Duodenal mucosa (tissue), 2 donors: ENCODE measurements at regions not wholly inside any gene's neighbourhood (a gene's known extent, or its start where the extent isn't known, plus 50 kb on each side); places are given as distances from the start of the nearest gene placed in this dataset.

ENCODE experiments used
- H3K27ac ChIP-seq: one replicate; pipeline ENCODE4 v1.7.0; 2013; ENCODE audit warnings: low read depth, low read length
- H3K27me3 ChIP-seq, 2 donors: one replicate each; pipeline ENCODE4 v1.7.0; 2013; ENCODE audit warnings: low read length in 2 of 2, control low read depth in 1 of 2; ENCODE audit not compliant: insufficient read depth in 2 of 2, control insufficient read depth in 1 of 2
- H3K36me3 ChIP-seq, 2 donors: one replicate each; pipeline ENCODE4 v1.7.0; 2013; ENCODE audit warnings: low read length in 2 of 2, control low read depth in 1 of 2; ENCODE audit not compliant: insufficient read depth in 2 of 2, control insufficient read depth in 1 of 2
- H3K4me1 ChIP-seq, 2 donors: one replicate each; pipeline ENCODE4 v1.7.0; 2013; ENCODE audit warnings: low read length in 2 of 2, control low read depth in 1 of 2; ENCODE audit not compliant: insufficient read depth in 2 of 2, control insufficient read depth in 1 of 2
- H3K4me3 ChIP-seq, 2 donors: one replicate each; pipeline ENCODE4 v1.7.0; 2013; ENCODE audit warnings: low read length in 2 of 2, low read depth in 1 of 2
- H3K9ac ChIP-seq, 2 donors: one replicate each; pipeline ENCODE4 v1.7.0; 2013; ENCODE audit warnings: low read length in 2 of 2, low read depth in 1 of 2
- H3K9me3 ChIP-seq, 2 donors: one replicate each; pipeline ENCODE4 v1.7.0; 2013; ENCODE audit warnings: low read length in 2 of 2, control low read depth in 1 of 2; ENCODE audit not compliant: control insufficient read depth in 1 of 2

DNA sequence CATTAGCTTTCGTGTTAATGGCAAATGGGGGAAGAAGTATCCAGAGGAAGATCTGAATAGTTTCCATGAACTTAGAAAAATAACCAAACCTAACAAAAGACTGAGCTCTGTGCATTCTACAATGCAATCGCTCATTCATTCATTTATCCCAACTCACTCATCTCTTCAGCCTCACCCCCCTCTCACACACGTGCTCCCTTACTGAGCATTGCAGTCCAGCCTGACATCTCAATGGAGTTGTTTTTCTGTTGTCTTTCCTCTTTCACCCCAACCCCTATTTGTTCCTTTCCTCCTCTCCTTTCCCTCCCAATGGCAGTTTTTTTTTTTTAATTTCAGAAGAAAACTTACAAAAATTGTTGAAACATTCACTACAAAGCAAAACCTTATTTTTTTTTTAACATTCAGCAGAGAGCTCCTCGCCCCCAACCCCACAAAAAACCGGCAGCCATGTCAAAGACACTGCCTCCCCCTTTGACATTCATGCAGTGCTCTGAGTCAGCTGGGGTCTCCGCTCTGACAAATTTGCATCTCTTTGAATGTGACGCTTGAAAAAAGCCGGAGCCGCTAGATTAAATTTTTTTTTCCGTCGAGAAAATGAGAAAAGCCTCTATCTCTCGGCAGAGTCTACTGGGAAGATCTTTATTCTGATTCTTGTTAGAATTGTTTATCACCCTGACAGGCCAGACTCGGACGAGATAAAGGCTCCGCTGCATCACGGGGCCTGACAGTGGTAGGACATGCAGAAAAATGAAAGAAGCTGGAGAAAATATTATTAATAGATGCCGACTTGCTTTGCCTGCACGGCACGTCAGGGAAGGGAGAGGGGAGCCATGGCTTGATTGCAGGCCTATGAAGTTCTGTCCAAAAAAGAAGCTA lies 775.6 kb downstream of the VRK1 start:
- Histone ChIP-seq H3K27ac (no peak overlapping the region), H3K4me3 (no peak overlapping the region), H3K9me3 (no peaks in the 10 kb centered on the region), H3K27me3 (no peaks in the 10 kb centered on the region), H3K36me3 (no peaks in the 10 kb centered on the region), H3K4me1 (no peaks in the 10 kb centered on the region), H3K9ac (no peak overlapping the region)

DNA sequence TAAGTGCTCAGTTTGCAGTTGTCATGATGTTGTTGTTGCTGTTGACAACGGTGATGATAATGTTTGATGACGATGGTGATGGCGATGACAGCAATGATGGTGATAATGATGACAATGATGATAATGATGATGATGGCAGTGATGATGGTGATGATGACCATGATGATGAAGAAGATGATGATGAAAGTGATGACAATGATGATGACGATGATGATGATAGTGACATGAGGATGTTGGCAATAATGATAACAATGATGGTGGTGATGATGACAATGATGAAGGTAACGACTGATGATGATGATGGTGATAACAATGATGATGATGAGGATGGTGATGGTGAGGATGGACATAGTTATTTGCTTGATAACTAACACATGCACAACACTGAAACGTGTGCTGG lies 778.5 kb downstream of the VRK1 start:
- no peak overlapping the region for H3K27ac ChIP-seq
- H3K4me3 ChIP-seq: no peak overlapping the region
- no peaks in the 10 kb centered on the region for H3K36me3 ChIP-seq
- no peaks in the 10 kb centered on the region for H3K9me3 ChIP-seq
- no peak overlapping the region for H3K9ac ChIP-seq
- H3K4me1 ChIP-seq: no peaks in the 10 kb centered on the region
- no peaks in the 10 kb centered on the region for H3K27me3 ChIP-seq

DNA sequence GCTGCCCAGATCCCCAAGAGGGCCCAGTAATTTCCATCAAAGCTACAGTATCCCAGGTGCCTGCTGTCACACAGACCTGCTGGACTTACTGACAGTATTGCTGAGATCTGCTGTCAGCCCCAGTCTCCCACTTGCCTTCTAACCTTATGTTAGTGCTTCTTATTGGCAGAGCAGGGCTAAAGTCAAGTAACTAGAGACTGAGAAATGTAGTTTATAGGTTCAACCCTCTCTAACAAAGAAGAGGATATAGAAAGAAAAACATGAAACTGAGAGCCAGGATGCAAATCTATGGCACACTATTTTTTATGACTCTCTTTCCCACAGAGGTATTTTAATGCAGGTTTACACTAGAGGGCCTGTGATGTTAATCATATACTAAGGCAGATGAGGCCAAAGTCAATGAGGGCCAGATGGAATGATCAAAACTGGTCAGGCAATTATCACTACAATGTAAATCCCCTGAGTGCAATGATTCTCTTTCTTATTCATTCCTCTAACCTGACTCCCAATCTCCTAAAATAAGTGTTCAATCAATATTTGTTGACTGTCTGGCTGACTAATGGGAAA lies 781.9 kb downstream of the VRK1 start:
- Histone ChIP-seq H3K9me3 (no peaks in the 10 kb centered on the region), H3K4me3 (no peak overlapping the region), H3K27ac (no peak overlapping the region), H3K4me1 (no peaks in the 10 kb centered on the region), H3K27me3 (no peaks in the 10 kb centered on the region), H3K9ac (no peak overlapping the region), H3K36me3 (no peaks in the 10 kb centered on the region)

DNA sequence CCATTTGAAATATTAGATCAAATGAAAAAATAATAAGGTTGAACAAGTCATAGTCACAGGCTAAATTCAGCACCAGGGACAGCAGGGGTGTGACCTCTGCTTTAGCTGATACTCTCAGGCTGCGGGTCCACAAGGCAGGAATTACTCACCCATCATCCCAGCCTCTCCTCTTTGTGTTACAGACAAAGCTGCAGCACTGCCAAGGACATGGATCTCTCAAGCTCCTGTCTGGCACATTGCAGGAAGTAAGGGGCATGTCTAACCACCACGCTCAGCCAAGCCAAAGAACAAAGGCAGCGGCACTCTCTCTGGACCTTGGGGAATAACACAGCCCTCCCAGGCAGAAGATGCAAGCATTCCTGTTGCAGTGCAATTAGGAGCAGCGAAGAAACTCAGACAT lies 783.8 kb downstream of the VRK1 start:
- Histone ChIP-seq H3K4me1 (no peaks in the 10 kb centered on the region), H3K27ac (no peak overlapping the region), H3K9me3 (no peaks in the 10 kb centered on the region), H3K4me3 (no peak overlapping the region), H3K9ac (no peak overlapping the region), H3K27me3 (no peaks in the 10 kb centered on the region), H3K36me3 (no peaks in the 10 kb centered on the region)

DNA sequence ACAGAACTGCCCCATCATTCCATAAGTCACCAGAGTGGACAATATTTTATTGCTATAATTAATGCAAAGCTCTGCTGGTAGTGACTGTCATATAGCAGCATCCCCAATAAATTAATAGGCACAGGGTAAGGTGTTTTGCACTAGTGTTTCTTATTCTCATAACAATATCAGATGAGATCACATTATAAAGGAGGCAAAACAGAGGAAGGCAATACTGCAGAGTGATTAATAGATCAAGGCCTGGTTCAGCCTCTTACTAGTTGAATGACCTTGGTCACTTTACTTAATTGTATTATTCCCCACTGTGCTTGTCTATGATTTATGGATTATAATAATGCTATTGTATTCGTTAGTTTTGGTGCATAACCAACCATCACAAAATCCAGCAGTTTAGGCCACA lies 784.8 kb downstream of the VRK1 start:
- H3K27ac ChIP-seq: no peak overlapping the region
- no peaks in the 10 kb centered on the region for H3K27me3 ChIP-seq
- H3K9me3 ChIP-seq: no peaks in the 10 kb centered on the region
- no peak overlapping the region for H3K9ac ChIP-seq
- no peaks in the 10 kb centered on the region for H3K36me3 ChIP-seq
- H3K4me1 ChIP-seq: no peaks in the 10 kb centered on the region
- H3K4me3 ChIP-seq: no peak overlapping the region

DNA sequence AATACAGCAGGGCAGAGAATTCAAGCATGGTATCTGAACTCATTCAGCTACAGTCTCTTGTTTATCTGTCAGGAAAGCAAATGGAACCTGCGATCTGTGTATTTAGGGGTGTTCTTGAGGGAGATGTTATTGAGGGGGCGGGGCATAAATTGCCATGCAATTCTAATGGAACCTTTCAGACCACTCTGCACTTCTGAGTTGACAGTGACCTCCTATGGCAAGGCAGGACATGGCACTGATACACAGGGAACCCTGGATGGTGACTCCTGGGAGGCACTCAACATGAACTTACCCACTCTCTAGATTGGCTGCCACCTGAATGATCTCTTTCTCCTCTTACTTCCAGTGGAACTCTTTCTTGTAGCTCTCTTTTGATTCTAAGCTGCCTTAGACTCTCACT lies 787.3 kb downstream of the VRK1 start:
- Histone ChIP-seq H3K36me3 (no peaks in the 10 kb centered on the region), H3K27me3 (no peaks in the 10 kb centered on the region), H3K4me1 (no peaks in the 10 kb centered on the region), H3K9ac (no peak overlapping the region), H3K4me3 (no peak overlapping the region), H3K9me3 (no peaks in the 10 kb centered on the region), H3K27ac (no peak overlapping the region)

DNA sequence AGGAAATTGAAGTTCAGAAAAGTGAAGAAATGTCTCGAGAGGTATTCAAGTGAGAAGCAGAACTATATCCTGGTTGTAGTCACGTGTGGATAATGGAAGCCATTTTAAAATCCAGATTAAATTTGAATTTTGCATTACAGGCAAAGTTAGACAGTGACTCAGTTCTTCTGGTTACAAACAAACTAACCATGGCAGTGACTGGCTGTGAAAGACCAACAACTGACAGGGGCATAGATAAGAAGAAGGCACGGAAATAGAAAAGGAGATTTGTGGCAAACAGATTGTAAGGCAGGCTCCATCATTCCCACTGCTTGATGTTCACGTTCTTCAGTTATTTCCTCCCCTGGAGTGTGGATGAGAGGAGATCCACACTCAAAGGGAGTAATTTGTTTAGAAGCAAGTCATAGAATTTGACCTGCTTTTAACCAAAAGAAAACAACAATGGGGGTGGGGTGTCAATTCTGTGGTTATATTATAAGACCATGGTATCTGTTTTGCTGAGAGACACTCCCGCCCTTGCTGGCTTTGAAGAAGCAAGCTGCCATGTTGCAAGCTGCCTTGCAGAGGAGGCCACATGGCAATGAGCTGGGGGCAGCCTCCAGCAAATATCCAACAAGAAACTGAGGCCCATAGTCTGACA lies 795.3 kb downstream of the VRK1 start:
- Histone ChIP-seq H3K36me3 (no peaks in the 10 kb centered on the region), H3K4me1 (no peaks in the 10 kb centered on the region), H3K9me3 (no peaks in the 10 kb centered on the region), H3K27ac (no peak overlapping the region), H3K9ac (no peak overlapping the region), H3K27me3 (no peaks in the 10 kb centered on the region), H3K4me3 (no peak overlapping the region)

DNA sequence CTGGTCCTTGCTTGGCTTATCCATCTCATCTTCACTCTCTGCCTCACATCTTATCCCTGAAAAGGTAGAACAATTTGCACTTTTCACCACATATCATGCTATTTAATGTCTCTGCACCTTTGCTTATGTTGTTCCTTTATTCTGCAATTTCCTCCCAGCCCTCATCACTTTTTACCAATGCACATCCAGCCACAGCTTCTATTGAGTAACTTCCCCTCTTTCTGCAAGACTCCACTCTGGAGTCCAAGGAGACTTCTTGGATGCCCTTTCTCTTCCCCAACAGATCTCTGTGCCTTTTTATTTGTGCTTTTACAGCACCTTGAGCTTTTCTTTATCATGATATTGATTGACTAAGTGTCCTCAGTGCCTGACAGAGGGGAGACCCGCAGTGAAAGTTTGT lies 797.1 kb downstream of the VRK1 start:
- Histone ChIP-seq H3K9ac (no peak overlapping the region), H3K9me3 (no peaks in the 10 kb centered on the region), H3K27ac (no peak overlapping the region), H3K27me3 (no peaks in the 10 kb centered on the region), H3K4me3 (no peak overlapping the region), H3K36me3 (no peaks in the 10 kb centered on the region), H3K4me1 (no peaks in the 10 kb centered on the region)

DNA sequence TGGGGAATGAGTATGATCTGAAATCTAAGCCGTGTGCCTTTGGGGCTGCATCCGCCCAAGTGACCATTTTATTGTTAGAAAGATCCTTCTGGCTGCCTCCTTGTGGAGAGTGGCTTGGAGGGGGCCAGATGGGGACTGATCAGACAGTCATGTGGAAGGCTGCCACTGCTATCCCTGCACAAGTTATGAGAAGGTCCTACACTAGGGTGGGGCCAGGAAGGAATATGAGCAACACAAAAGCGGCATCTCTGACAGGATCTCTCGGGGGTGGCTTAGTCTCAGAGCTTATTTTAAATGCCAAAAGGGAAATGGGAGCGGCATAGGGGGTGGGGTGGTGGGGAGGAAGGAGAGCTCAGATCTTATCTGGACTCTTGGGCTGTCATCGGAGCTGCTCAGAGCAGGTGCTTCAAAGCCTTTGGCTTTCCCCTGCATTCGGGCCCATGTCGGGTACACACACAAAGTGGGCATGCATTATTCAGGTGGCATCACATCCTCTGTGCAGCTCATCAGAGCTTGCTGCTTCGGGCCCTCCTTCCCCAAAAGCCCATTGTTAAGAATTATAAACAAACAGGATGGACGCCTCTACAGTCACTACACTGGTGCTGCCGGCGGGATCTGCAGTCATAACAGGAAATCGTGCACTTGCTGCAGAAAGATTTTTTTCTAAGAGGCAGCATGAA lies 805.4 kb downstream of the VRK1 start:
- no peaks in the 10 kb centered on the region for H3K9me3 ChIP-seq
- H3K9ac ChIP-seq: no peak overlapping the region
- H3K27ac ChIP-seq: no peak overlapping the region
- no peaks in the 10 kb centered on the region for H3K27me3 ChIP-seq
- no peaks in the 10 kb centered on the region for H3K36me3 ChIP-seq
- peaks cover 0 to 5% of the 10 kb centered on the region in 2 donors for H3K4me1 ChIP-seq
- no peak overlapping the region for H3K4me3 ChIP-seq

DNA sequence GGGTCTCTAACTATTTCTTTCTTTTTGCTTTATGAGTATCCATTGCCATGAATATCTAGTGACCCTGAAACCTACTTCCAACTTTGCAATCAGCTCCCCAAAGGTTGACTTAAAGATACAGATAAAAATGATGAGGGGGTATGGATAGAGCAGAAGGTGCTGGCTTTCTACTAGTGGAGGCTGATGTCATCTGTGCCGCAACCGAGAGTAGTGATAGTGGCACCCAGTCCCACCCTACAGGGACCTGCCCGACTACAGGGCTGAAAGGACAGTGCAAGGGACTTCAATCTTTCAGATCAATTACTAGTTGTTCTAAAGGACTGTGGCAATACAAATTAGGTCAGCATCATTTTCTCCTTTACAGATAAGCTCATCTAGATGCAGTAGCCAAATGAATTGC lies 806.0 kb downstream of the VRK1 start:
- H3K4me1 ChIP-seq: peaks cover 0 to 5% of the 10 kb centered on the region in 2 donors
- H3K9me3 ChIP-seq: no peaks in the 10 kb centered on the region
- no peaks in the 10 kb centered on the region for H3K27me3 ChIP-seq
- no peaks in the 10 kb centered on the region for H3K36me3 ChIP-seq
- H3K27ac ChIP-seq: no peak overlapping the region
- no peak overlapping the region for H3K4me3 ChIP-seq
- H3K9ac ChIP-seq: no peak overlapping the region
